ENCODE measurements at regions not wholly inside any gene's neighbourhood (a gene's known extent, or its start where the extent isn't known, plus 50 kb on each side); places are given as distances from the start of the nearest gene placed in this dataset.

DNA sequence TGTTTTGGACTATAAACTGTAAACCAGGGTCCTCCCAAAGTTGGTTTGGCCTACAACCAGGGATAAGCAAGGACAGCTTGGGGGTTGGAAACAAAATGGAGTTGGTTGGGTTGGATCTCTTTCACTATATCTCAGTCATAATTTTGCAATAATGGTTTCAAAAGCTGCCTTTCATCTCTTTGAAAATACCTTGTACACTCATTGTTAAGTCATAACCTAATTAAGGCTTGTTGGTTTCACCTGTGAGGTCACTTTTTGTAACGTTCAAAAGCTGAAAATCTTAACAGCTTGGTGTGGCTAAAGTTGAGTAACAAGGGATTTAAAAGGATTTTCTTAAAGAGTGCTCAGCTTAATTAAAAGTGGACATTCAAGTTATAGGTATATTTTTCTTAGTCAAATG lies 476.1 kb downstream of the IPMK start:
- ATAC-seq (ENCODE audit: poor library complexity) (no peak), DNase-seq (no peak)
- Mint-ChIP-seq H3K27ac (no peak overlapping the region), H3K4me3 (no peak overlapping the region), H3K27me3 (no peaks in the 10 kb centered on the region), H3K36me3 (ENCODE audit: low read depth) (no peaks in the 10 kb centered on the region), H3K4me1 (ENCODE audit: low read depth) (no peaks in the 10 kb centered on the region), H3K9me3 (peaks cover 3% of the 10 kb centered on the region)
- Histone ChIP-seq H3K36me3 (ENCODE audit: insufficient read depth, low read length) (no peaks in the 10 kb centered on the region), H3K4me3 (ENCODE audit: low read length) (no peak overlapping the region), H3K27ac (ENCODE audit: low read depth in 1 of 2, low read length in 2 of 2) (no peak overlapping the region), H3K27me3 (ENCODE audit: control insufficient read depth in 1 of 2, insufficient read depth in 2 of 2, low read length in 2 of 2) (no peaks in the 10 kb centered on the region), H3K9me3 (ENCODE audit: control insufficient read depth in 1 of 2, insufficient read depth in 1 of 2, low read length in 2 of 2) (peaks cover 0 to 3% of the 10 kb centered on the region in 2 experiments), H3K4me1 (ENCODE audit: insufficient read depth, low read length) (no peaks in the 10 kb centered on the region)
- intact Hi-C loops (cut with DNase I, micrococcal nuclease), result no loop called here
- ChIA-PET CTCF (no interaction called here), POLR2A (no interaction called here)
- TF ChIP-seq, protein P1, sequence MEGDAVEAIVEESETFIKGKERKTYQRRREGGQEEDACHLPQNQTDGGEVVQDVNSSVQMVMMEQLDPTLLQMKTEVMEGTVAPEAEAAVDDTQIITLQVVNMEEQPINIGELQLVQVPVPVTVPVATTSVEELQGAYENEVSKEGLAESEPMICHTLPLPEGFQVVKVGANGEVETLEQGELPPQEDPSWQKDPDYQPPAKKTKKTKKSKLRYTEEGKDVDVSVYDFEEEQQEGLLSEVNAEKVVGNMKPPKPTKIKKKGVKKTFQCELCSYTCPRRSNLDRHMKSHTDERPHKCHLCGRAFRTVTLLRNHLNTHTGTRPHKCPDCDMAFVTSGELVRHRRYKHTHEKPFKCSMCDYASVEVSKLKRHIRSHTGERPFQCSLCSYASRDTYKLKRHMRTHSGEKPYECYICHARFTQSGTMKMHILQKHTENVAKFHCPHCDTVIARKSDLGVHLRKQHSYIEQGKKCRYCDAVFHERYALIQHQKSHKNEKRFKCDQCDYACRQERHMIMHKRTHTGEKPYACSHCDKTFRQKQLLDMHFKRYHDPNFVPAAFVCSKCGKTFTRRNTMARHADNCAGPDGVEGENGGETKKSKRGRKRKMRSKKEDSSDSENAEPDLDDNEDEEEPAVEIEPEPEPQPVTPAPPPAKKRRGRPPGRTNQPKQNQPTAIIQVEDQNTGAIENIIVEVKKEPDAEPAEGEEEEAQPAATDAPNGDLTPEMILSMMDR (IDR thresholded peaks at IDR 0.05), result no peak

DNA sequence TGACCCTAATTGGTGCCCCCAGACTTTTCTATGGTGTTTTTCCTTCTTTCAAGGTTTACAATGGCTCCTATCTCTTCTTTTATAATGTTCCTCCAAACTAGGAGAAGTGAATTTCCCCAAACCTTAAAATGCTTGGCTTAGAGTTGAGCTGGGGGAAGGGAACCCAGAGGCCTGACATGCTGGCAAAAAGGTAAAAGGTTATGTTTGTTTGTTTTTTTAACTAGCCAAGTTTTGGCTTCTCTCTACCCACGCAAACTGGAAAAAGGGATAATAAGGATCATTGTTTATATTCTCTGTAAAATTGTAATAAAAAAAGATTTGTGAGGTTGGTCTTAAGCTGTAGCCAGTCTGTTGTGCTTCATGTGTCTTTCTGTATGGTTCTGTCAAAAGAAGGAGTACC lies 477.0 kb downstream of the IPMK start:
- ChIA-PET CTCF (no interaction called here), POLR2A (no interaction called here)
- Histone ChIP-seq H3K27ac (ENCODE audit: low read depth in 1 of 2, low read length in 2 of 2) (no peak overlapping the region), H3K27me3 (ENCODE audit: control insufficient read depth in 1 of 2, insufficient read depth in 2 of 2, low read length in 2 of 2) (no peaks in the 10 kb centered on the region), H3K4me1 (ENCODE audit: insufficient read depth, low read length) (no peaks in the 10 kb centered on the region), H3K4me3 (ENCODE audit: low read length) (no peak overlapping the region), H3K36me3 (ENCODE audit: insufficient read depth, low read length) (no peaks in the 10 kb centered on the region), H3K9me3 (ENCODE audit: control insufficient read depth in 1 of 2, insufficient read depth in 1 of 2, low read length in 2 of 2) (no peaks in the 10 kb centered on the region)
- ATAC-seq (ENCODE audit: poor library complexity) (no peak), DNase-seq (no peak)
- no peak overlapping the region for H3K27ac Mint-ChIP-seq
- no peaks in the 10 kb centered on the region for H3K36me3 Mint-ChIP-seq (ENCODE audit: low read depth)
- no peaks in the 10 kb centered on the region for H3K27me3 Mint-ChIP-seq
- no peaks in the 10 kb centered on the region for H3K4me1 Mint-ChIP-seq (ENCODE audit: low read depth)
- TF ChIP-seq, protein P1 (IDR thresholded peaks at IDR 0.05), result no peak
- intact Hi-C loops (cut with DNase I, micrococcal nuclease), result no loop called here
- peaks cover 3% of the 10 kb centered on the region for H3K9me3 Mint-ChIP-seq
- no peak overlapping the region for H3K4me3 Mint-ChIP-seq

DNA sequence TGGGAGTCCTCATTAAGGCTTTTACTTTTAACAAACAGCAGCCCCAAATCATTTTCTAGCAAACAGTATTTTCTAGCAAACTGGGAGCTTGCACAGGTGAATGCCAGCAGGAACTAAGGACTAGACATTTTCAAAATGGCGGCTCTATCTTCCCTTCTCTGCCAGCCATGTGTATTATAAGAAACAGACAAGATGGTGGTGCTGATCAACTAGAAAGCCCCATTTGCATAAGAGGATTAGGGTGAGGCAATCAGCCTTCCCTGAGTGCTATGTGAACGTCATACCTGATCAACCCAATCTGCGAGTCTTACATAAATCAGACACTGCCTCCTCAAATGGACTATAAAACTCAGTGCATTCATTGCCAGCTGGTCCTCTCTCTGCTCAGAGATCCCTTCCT lies 479.6 kb downstream of the IPMK start:
- CTCF ChIA-PET, result no interaction called here
- intact Hi-C loops (cut with DNase I, micrococcal nuclease), result no loop called here

More for the DNA sequence above, 479.6 kb downstream of the IPMK start:
- POLR2A ChIA-PET, result no interaction called here
- Mint-ChIP-seq H3K4me1 (ENCODE audit: low read depth) (no peaks in the 10 kb centered on the region), H3K27ac (no peak overlapping the region), H3K9me3 (peaks cover 5% of the 10 kb centered on the region), H3K36me3 (ENCODE audit: low read depth) (no peaks in the 10 kb centered on the region), H3K4me3 (no peak overlapping the region), H3K27me3 (no peaks in the 10 kb centered on the region)
- DNase-seq (no peak), ATAC-seq (ENCODE audit: poor library complexity) (no peak)
- Histone ChIP-seq H3K27ac (ENCODE audit: low read depth in 1 of 2, low read length in 2 of 2) (no peak overlapping the region), H3K9me3 (ENCODE audit: control insufficient read depth in 1 of 2, insufficient read depth in 1 of 2, low read length in 2 of 2) (no peaks in the 10 kb centered on the region), H3K27me3 (ENCODE audit: control insufficient read depth in 1 of 2, insufficient read depth in 2 of 2, low read length in 2 of 2) (no peaks in the 10 kb centered on the region), H3K4me1 (ENCODE audit: insufficient read depth, low read length) (no peaks in the 10 kb centered on the region), H3K36me3 (ENCODE audit: insufficient read depth, low read length) (no peaks in the 10 kb centered on the region), H3K4me3 (ENCODE audit: low read length) (no peak overlapping the region)
- TF ChIP-seq, protein P1 (IDR thresholded peaks at IDR 0.05), result no peak

Data from CD4-positive, alpha-beta T cell (primary cell).